ELF-1 (cell line): ENCODE measurements at regions not wholly inside any gene's neighbourhood (a gene's known extent, or its start where the extent isn't known, plus 50 kb on each side); places are given as distances from the start of the nearest gene placed in this dataset.
A peak's percentile ranks its signal among the peaks of the same experiment; 100 is the strongest.

ENCODE experiments used
- DNase-seq: peaks from one replicate; pipeline ENCODE4 v3.0.0-alpha.2; 2016; ENCODE audit warnings: low read depth, low spot score

DNA sequence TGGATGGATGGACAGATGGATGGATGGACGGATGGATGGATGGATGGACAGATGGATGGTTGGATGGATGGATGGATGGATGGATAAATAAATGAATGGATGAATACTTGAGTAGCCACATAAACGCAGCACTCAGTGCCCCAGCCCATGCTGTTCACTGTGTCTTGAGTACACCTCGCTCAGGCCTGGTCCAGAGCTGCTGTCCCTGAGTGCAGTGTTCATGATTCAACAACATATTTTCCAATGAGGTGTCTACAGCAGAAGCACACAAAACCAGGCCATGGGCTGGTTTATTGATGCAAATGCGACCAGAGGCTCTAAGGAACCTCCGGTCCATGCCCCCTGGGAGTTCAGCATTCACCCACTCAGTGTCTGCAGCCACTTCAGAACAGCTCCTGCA is 584.3 kb downstream of the BRD1 start:
- no peak for DNase-seq

DNA sequence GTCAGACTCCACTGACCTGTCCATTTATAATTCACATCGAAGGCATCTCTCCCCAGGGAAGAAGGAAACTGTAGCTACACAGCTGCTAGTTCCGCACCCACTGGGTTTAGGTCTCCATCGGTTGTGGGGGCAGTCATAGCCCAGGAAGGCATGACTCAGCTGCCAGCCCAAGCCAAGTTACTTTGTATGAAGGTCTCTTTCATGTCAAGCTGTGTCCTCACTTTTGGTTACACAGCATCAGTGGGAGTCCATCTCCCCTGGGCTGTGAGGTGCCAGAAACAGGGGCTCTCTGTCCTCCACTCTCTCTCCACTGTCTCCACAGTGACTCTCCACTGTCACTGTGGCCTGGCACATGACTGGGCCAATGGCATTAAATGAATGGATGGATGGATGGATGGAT is 585.2 kb downstream of the BRD1 start:
- DNase-seq = no peak

DNA sequence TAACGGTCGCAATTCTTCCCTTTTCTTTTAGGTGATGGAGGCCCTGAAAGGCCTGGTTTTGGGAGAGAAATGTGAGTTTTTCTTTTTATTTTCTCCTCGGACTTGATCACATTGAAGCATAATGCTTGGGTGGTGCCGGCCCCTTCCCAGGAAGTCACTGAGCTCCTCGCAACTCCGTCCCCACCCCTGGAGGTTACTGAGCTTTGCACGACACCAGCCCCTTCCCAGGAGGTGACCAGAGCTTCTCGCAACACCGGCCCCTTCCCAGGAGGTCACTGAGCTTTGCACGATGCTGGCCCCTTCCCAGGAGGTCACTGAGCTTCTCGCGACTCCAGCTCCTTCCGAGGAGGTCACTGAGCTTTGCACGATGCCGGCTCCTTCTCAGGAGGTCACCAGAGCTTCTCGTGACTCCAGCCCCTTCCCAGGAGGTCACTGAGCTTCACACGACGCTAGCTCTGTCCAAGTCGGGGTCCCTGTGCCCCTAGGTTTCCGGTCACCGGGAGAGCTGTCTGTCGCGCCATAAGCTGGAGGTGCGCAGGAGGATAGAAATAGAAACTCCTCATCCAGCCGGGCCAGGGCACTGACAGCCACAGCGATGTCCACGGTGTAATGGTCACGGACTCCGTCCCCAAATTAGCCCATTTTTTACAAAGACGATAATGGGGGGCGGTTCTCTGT is 586.4 kb downstream of the BRD1 start:
- no peak for DNase-seq

DNA sequence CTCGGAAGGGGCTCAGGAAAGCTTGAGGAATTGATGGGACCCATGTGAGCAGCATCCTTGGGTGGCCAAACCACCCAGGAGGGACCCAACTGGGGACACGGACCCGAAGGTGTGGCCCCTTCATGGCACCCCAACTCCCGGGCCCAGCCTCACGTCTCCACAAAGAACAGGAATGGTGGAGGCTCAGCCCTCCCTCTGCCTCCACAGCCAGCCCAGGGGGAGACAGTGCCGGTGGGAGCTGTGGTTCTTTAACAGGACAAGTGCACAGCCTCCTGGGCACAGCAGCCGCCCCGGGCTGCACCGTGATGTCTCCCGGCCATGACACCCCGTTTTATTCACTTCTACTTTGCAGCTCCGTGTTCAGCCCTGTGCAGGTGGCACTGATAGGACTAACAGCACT is 587.2 kb downstream of the BRD1 start:
- DNase-seq = no peak

DNA sequence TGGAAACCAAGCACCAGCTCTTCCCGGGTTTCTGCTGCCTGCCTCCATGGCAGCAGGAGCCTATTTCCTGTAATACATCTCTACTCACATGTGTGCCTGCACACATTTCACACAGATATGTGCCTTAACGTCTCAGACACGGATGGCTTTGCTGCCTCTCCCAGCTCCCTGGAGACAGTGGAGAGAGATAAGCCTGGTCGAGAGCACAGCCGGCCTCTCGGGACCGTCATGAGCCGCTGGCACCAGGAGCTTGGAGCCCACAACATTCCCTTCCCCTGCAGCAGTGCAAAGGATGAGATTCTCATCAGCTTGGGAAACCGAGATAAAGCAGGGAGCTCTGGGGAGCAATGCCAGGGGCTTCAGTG is 587.7 kb downstream of the BRD1 start:
- no peak for DNase-seq

DNA sequence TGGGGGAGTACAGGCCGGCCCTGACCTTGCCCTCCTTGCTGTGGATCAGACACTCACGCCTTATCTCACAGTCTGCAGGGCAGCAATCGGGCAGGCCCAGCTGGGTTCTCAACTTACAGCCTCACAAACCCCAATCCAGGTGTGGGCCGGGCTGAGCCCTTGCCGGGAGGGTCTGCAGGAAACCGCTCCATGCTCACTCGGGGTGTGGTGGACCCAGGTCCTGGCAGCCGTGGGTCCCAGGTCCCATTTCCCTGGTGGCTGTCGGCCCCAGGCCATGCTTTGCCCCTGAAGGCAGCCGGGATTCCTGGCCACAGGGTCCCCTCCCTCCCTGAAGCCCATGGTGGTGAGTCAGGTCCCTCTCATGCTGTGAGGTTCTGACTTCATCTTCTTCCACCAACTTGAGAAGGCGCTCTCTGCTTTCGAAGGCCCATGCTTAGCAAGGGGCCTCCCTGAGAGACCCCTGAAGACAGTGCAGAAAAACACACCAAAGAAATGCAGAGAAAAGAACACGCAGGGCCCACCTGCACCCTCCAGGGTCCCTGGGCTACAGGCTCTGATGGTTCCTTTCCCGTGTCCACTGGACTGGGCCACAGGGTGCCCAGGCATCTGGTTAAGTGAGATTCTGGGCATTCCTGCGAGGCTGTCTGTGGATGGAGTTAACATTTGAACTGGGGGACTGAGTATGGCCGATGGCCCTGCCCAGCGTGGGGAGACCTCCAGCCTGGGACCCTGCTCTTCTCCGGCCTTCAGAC is 588.2 kb downstream of the BRD1 start:
- DNase-seq = no peak

DNA sequence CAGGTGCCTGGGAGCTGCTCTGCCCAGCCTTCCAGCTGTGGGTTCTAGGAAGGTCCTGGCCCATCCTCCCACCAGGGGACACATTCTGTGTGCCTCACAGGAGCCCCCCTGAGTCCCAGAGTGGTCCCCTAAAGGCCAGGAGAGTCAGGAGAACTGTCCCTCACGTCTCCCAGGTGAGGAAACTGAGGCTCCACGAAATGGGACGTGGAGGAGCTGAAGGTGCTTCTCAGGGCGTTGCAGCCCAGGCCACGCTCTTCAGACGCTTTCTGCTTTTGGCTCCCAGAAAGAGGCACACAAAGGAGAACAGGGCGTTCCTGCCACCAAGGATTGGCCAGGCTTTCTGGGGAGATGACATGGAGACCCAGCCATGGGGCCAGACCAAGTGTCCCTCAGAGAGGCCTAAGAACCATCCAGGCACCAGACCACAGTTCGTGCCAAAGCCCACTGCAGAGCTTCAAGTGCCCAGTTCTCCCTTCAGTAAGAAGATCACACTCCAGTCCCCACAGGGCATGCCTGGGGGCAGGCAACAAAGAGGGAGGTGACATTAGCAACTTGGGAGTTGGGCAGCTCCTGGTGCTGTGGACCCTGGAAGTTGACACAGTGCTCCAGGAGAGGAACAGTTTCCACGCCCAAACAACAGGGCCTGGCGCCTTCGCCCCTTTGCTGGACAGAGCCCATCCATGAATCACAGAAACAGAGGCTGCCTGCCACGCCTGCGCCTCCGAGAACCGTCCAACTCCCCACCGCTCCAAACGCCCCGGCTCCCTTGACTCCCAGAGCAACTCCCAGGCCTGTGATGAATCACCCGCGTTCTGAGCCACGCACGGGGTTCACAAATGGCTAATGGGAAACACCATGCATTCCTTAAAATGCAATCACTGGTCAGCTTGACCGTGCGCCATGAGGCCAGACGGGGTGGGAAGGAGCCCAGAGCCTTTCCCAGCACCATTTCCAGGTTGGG is 589.2 kb downstream of the BRD1 start:
- no peak for DNase-seq

DNA sequence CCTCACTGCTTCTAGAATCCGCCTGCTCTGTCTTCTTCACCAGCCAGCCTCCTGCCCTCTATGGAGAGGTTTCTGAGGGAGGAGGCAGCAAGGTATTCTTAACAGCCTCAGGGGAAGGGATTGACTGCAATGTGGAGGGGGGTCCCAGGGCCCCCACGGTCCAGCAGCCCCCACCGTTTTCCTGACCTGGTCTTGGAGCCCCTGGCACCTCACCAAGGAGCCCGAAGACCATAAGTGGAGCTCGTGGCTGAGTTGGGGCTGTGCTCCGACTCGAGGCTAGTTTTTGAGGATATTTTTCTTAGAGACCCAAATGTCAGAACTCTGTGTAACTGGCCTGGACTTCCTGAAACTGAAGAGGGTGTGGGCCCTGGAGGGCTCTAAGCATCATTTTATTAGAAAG is 590.0 kb downstream of the BRD1 start:
- no peak for DNase-seq

DNA sequence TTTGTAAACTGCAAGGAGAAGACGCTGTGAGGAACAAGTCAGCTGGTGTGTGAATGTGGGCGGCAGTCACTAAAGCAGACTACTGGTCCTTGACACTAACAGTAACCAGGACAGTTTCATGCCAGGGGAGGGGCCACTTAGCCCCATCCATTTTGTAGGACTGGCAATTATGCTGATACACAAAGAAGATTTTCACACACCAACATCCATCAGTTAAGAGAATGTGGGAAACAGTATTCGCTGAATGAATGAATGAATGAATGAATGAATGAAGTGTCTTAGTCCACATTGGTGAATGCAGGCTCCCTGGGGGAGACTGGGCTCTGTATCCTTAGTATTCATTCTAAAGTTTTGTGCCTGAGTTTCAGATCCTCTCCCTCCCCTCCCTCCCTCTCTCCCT is 590.4 kb downstream of the BRD1 start:
- DNase-seq = no peak

DNA sequence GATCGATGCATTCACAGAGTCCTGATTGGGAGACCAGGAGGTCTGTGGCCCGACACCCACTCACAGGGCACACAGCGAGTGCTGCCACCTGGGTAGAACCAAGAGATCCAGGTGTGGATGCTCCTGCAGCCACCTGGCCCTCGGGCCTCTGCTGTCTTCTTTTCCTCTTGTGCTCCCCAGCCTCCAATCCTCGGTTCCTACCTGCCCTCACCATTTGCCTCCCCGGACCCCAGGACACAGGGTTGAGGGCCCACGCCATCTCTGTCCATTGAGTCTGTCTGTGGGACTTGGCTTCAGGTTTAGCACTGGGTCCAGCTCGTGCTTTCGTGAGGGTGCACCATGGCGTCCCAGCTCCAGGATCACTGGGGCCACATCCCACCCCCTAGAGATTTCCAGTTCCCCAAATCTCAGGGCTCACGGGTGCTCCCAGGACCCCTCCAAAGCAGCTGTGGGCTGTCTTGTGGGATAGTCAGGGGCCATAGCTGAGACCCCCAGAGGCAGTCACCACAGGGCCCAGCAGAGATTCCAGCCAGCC is 591.1 kb downstream of the BRD1 start:
- DNase-seq = no peak

DNA sequence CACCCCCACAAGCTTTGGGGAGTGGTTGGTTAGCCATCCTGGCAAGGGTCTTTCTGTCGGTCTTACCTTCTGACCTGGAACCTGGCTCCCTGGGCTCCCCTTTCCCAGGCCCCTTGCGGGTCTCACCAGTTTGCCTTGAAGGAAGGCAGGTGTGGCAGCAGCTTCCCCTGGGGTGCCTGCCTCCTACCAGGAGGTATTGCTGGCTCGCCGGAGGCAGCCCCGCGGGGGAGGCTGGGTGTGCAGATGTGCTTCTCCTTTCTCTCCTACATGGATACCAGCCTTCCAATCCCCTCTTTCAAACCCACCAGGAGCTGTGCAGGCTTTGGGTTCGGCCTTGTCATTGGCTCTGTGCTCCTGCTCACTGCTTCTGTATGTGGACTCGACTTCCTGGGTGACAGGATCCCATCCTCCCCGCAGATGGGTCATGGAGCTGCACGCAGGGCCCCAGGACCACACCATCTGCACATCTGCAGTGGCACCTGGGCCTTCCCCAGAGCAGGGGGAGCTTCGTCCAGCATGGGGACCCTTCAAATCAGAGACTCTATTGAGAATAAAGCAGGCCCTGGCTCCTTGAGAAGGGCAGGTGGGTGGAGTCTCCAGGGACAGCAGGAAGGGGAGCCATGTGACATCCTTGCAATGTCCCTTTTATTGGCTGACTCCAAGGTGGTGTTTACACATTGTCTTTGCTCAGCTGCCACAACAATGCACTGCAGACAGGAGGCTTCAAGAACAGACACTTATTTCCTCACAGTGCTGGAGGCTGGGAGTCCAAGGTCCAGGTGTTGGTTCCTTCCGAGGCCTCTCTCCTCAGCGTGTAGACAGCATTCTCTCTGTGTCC is 592.0 kb downstream of the BRD1 start:
- peak; percentile 44 for DNase-seq

DNA sequence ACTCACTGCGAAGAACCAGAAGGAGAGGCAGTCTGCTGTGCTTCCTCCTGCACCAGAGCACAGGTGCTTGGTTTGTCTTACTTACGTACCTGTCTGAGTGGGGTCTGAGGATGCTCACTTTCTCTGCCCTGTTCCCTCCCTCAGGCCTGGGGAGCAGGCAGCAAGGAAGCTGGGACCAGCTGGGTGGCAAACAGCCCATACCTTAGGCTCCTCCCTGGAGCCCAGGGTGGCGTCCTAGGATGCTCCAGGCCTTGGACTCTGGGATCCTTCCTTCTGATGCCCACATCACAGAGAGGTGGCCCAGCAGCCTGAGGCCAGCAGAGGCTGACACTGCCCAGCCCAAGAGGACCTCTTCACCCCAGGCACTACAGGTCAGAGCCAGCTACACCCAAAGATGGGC is 593.2 kb downstream of the BRD1 start:
- DNase-seq = no peak

DNA sequence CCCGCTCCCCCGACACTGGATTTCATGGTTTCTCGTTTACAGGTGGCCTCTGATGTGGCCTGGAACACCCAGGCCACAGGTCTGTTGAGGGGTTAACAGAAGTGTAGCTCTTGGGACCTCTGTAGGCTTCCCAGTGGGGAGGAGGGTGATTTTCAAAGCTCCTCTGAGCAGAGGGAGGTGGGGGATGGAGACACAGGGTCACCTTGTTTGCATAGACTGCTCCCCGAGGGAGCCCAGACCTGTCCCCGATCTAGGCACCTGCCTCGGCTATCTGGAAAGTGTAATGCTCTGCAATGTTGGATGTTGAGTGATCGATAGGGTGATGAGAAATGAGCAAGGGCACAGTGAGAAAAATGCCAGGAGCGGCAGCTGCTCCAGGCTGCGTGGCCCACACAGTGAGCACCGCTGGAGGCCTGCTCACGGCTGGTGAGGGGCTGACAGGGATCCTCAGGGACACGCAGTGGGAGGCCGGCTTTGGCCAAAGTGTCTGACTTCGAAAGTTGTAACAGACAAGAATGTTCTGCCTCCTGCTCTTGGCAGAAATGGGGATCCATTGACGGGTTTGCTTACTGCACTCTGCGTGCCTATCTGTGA is 594.1 kb downstream of the BRD1 start:
- no peak for DNase-seq

DNA sequence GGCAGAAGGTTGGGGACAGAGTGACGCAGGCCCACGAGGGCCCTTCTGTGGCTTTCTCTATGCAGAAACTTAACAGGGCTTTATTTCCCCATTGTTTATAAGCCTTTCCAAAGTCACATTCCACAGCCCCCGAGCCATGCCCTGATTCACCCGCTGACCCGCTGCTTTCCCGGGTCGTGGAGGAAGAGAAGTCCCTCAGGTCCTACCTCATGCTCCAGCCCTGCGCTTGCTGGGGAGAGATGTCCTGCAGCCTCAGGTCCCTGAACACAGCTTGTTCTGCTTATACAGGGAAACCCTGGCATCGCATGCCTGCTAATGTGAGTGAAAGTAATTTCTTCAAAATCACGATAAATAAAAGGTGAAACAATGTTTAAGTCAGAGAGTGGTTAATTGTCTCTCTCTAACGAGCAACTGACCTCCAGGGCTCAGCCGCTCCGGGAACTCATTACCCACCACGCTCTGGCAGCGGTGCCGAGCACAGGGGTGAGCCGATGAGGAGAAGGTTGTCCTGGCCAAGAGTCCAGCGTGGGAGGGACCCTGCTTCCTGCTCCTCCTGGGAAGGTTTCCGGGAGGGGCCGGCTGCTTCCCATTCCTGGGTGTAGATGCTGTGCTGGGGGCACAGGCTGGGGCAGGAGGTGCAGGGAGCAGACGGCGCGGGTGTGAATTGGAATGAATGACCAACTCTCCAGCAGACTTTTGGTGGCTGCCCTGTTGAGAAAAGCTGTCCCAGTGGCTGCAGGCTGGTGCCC is 595.2 kb downstream of the BRD1 start:
- no peak for DNase-seq

DNA sequence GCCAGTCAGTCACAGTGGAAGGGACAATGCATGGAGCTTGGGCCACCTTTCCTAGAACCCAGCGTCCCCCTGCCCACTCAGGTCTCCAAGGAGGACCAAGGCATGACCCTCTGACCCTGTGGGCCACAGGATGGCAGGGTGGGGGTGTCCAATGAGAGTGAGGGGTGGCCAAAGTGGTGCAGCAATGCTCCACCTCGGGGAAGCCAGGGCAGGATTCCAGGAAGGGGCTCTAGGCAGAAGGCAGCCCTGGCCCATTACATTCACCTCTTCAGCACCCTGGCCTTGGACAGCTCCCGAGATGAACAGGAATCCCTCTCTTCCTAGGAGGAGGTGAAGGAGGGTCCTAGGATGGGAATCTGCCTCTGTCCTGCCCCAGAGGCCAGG is 597.5 kb downstream of the BRD1 start:
- peak; percentile 46 for DNase-seq

DNA sequence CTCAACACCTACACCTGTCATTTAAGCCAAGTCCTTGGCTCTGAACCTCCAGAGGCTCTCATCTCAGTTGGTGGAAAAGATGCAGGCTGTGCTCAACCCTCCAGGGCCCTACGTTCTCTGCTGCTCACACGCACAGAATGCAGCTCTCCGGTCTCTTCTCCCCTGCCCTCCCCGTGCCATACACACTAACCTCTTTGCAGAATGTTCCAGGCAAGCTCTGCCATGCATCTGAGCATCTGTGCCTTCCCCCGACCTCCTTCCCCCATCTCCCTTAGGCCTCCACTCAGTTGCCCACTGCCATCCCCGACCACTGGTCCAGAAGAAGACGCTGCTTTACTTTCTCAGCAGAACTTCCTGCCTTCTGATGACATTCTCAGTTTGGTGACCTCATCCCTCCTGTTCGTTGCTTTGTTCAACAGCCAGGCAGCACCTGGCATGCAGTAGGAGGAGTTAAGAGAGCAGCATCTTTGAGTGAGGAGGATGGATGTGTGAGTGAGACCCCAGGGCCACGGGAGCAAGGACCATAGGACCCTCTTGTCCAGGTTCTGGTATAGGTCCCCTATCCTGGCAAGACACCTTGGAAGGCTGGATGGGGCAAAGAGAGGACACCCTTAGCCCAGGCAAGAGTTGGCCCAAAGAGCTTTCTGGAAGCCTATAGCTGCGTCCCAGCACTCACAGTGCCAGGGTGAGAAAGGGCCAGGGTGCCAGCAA is 598.0 kb downstream of the BRD1 start:
- DNase-seq = no peak

DNA sequence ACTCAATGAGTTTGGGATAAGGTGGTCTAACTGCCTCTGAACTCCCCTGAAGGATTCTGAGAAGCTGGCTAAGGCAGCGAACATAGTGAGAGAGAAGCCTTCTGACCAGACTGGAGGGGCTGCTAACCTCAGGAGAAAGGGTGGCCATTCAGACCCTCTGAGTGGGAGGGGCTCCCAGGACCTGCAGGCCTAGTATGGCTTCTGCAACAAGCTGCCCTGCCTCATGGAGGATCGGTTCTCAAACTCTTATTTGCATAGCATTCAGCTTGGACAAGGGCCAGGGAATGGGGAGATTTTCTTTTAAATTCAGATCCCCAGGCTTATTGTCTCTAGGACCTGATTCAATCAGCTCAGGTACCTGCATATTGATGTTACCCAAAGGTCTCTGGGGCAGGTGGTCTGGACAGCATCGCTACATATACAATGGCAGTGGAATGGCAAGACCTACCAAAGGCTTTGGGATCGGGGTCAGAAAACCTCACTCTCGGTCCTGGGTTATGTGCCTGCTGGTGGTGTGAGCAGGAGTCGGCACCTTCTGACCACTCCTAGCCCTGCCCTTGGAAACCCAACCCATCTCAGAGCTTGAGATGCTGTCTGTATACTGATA is 599.1 kb downstream of the BRD1 start:
- no peak for DNase-seq

DNA sequence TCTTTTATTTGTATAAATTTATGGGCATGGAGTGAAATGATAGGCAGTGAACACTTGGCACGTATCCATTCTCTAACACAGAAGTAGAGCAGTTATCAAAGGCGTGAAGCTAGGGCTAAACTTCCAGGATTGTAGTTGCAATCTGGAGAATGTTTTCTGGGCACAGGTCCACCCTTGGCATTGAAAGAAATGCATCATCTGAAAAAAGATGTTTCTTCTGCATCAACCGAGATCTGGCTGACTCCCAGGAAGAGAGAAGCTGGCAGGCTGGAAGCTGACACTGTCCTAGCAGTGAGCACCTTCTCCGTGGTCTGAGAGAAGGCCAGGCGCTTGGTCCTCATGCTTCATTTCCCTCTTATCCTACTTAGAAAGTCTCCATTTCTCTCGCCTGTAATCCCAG is 600.0 kb downstream of the BRD1 start:
- no peak for DNase-seq

DNA sequence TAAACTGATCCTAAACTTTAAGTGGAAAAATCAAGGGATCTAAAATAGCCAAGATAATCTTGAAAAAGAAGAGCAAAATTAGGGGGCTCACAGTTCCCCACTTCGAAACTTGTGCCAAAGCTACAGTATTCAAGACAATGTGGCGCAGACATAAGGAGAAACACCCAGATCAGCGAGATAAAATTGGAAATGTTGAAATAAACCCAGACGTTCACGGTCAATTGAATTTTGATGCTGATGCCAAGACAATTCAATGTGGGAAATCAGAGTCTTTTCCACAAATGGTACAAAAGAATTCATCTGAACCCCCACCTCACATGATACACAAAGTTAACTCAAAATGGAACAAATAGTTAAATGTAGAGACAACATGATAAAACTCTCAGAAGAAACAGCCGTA is 601.6 kb downstream of the BRD1 start:
- no peak for DNase-seq
